IMR-90 (cell line): ENCODE measurements at regions not wholly inside any gene's neighbourhood (a gene's known extent, or its start where the extent isn't known, plus 50 kb on each side); places are given as distances from the start of the nearest gene placed in this dataset.

Experiments
- ATAC-seq: fragments of 200-7000 bp; cut with Tn5 transposase; 2 replicates; pipeline ENCODE4 v1.9.1; 2020; ENCODE audit warnings: low read depth, mild to moderate bottlenecking, moderate library complexity
- BruUV-seq: library from RNA; stranded (reverse); fragments of 400-500 nt; replicated peaks from 2 replicates; lab custom pipeline; 2021; lab: Mats Ljungman, UMichigan
- CTCF ChIA-PET: fragments of 300-600 bp; formaldehyde crosslinking; extraction: SDS; loops from one replicate; lab custom pipeline; 2021; ENCODE audit warnings: antibody characterized with exemption; lab: Yijun Ruan, JAX
- POLR2A ChIA-PET: fragments of 300-600 bp; sonication (Branson Sonifier 250); formaldehyde crosslinking; loops from one replicate; lab custom pipeline; 2022; ENCODE audit warnings: antibody characterized with exemption; ENCODE audit not compliant: unreplicated experiment; lab: Charles Lee
- DNase-seq: peaks from one replicate; pipeline ENCODE4 v3.0.0; 2013
- H2AFZ ChIP-seq: replicated peaks from 2 replicates; pipeline ENCODE3; 2013; ENCODE audit warnings: low read length, mild to moderate bottlenecking; ENCODE audit not compliant: poor library complexity
- H2AK5ac ChIP-seq: 2 replicates; pipeline ENCODE4 v1.6.1; 2013; ENCODE audit warnings: low read depth, low read length, inconsistent platforms
- H2AK9ac ChIP-seq: replicated peaks from 2 replicates; pipeline ENCODE3; 2013; ENCODE audit warnings: mild to moderate bottlenecking, low read depth, low read length, moderate library complexity; ENCODE audit not compliant: poor library complexity
- H2BK120ac ChIP-seq: 2 replicates; pipeline ENCODE4 v1.6.1; 2013; ENCODE audit warnings: low read depth, low read length, inconsistent platforms
- H2BK15ac ChIP-seq: 3 replicates; pipeline ENCODE4 v1.6.1; 2013; ENCODE audit warnings: low read depth, low read length, inconsistent platforms
- H2BK20ac ChIP-seq: 2 replicates; pipeline ENCODE4 v1.6.1; 2013; ENCODE audit warnings: low read depth, mild to moderate bottlenecking, inconsistent platforms, low read length, moderate library complexity
- H2BK5ac ChIP-seq: 2 replicates; pipeline ENCODE4 v1.6.1; 2013; ENCODE audit warnings: mild to moderate bottlenecking, low read depth, low read length, inconsistent platforms; ENCODE audit not compliant: poor library complexity, severe bottlenecking
- H3K14ac ChIP-seq: replicated peaks from 2 replicates; pipeline ENCODE4 v1.6.1; 2013; ENCODE audit warnings: low read depth, low read length, inconsistent platforms
- H3K18ac ChIP-seq: 2 replicates; pipeline ENCODE4 v1.6.1; 2013; ENCODE audit warnings: low read depth, low read length, control low read depth
- H3K23ac ChIP-seq: 2 replicates; pipeline ENCODE4 v1.6.1; 2013; ENCODE audit warnings: low read depth, low read length, inconsistent platforms
- H3K27ac ChIP-seq: 2 replicates; pipeline ENCODE4 v1.5.1; 2013; ENCODE audit warnings: mild to moderate bottlenecking, control low read depth, low read length; ENCODE audit not compliant: insufficient read depth
- H3K27me3 ChIP-seq: 2 replicates; pipeline ENCODE4 v1.6.1; 2013; ENCODE audit warnings: low read length; ENCODE audit not compliant: control insufficient read depth, insufficient read depth
- H3K36me3 ChIP-seq: 2 replicates; pipeline ENCODE4 v1.6.1; 2013; ENCODE audit warnings: low read length, mixed read lengths; ENCODE audit not compliant: control insufficient read depth, insufficient read depth
- H3K4ac ChIP-seq: 2 replicates; pipeline ENCODE4 v1.6.1; 2013; ENCODE audit warnings: low read depth, low read length, inconsistent platforms
- H3K4me1 ChIP-seq: 2 replicates; pipeline ENCODE4 v1.6.1; 2013; ENCODE audit warnings: low read length, mixed read lengths; ENCODE audit not compliant: control insufficient read depth, insufficient read depth
- H3K4me2 ChIP-seq: 2 replicates; pipeline ENCODE4 v1.6.1; 2013; ENCODE audit warnings: low read depth, mild to moderate bottlenecking, control low read depth, low read length, moderate library complexity
- H3K4me3 ChIP-seq: 2 replicates; pipeline ENCODE4 v1.5.1; 2013; ENCODE audit warnings: low read depth, mild to moderate bottlenecking, control low read depth, low read length, moderate library complexity; ENCODE audit not compliant: insufficient read depth
- H3K56ac ChIP-seq: 2 replicates; pipeline ENCODE4 v1.6.1; 2013; ENCODE audit warnings: low read length, inconsistent platforms; ENCODE audit not compliant: insufficient read depth; ENCODE audit errors: extremely low read depth
- H3K79me1 ChIP-seq, 2 experiments: 2 replicates each; pipeline ENCODE4 v1.6.1; 2013; ENCODE audit warnings: low read length in 2 of 2, inconsistent platforms in 1 of 2, low read depth in 1 of 2
- H3K9ac ChIP-seq: 2 replicates; pipeline ENCODE4 v1.6.1; 2013; ENCODE audit warnings: low read depth, low read length, control low read depth
- H3K9me1 ChIP-seq: 2 replicates; pipeline ENCODE4 v1.6.1; 2013; ENCODE audit warnings: low read length, inconsistent platforms; ENCODE audit not compliant: insufficient read depth
- H3K9me3 ChIP-seq: 2 replicates; pipeline ENCODE4 v1.6.1; 2013; ENCODE audit warnings: low read length; ENCODE audit not compliant: control insufficient read depth, insufficient read depth
- H4K20me1 ChIP-seq: 2 replicates; pipeline ENCODE4 v1.6.1; 2013; ENCODE audit warnings: low read length, inconsistent platforms; ENCODE audit not compliant: insufficient read depth
- H4K5ac ChIP-seq: 2 replicates; pipeline ENCODE4 v1.6.1; 2013; ENCODE audit warnings: mild to moderate bottlenecking, low read depth, low read length, control low read depth
- H4K8ac ChIP-seq, 2 experiments: 2 replicates each; pipeline ENCODE4 v1.6.1; 2013; ENCODE audit warnings: low read depth in 2 of 2, low read length in 2 of 2, control low read depth in 1 of 2, inconsistent platforms in 1 of 2
- H4K91ac ChIP-seq: 2 replicates; pipeline ENCODE4 v1.6.1; 2013; ENCODE audit warnings: low read depth, low read length, inconsistent platforms; ENCODE audit not compliant: insufficient read depth
- BHLHE40 ChIP-seq: fragments of 150-350 bp; IDR thresholded peaks from 2 replicates; pipeline ENCODE4 v1.6.1; 2016; ENCODE audit warnings: mild to moderate bottlenecking, low read depth, low read length
- CEBPB ChIP-seq: IDR thresholded peaks from 2 replicates; pipeline ENCODE4 v1.6.1; 2012; ENCODE audit warnings: low read depth, low read length, improper control_type of control experiment
- CHD1 ChIP-seq: IDR thresholded peaks from 2 replicates; pipeline ENCODE4 v1.6.1; 2012; ENCODE audit warnings: low read depth, low read length, improper control_type of control experiment
- FOS ChIP-seq: fragments of 150-350 bp; IDR thresholded peaks from 2 replicates; pipeline ENCODE4 v1.6.1; 2016; ENCODE audit warnings: low read depth, low read length
- MAFK ChIP-seq: IDR thresholded peaks from 2 replicates; pipeline ENCODE4 v1.6.1; 2012; ENCODE audit warnings: low read depth, low read length, improper control_type of control experiment
- MAZ ChIP-seq: IDR thresholded peaks from 2 replicates; pipeline ENCODE4 v1.6.1; 2012; ENCODE audit warnings: low read depth, mild to moderate bottlenecking, low read length, improper control_type of control experiment, moderate library complexity, borderline replicate concordance
- MXI1 ChIP-seq: IDR thresholded peaks from 2 replicates; pipeline ENCODE4 v1.6.1; 2012; ENCODE audit warnings: low read depth, mild to moderate bottlenecking, low read length, moderate library complexity, borderline replicate concordance
- NFE2L2 ChIP-seq: fragments of 150-350 bp; IDR thresholded peaks from 2 replicates; pipeline ENCODE4 v1.6.1; 2016; ENCODE audit warnings: low read depth, mild to moderate bottlenecking, low read length
- POLR2A ChIP-seq: IDR thresholded peaks from 2 replicates; pipeline ENCODE4 v1.6.1; 2012; ENCODE audit warnings: mild to moderate bottlenecking, low read depth, low read length
- RAD21 ChIP-seq: IDR thresholded peaks from 2 replicates; pipeline ENCODE4 v1.6.1; 2012; ENCODE audit warnings: low read length, improper control_type of control experiment
- RCOR1 ChIP-seq: IDR thresholded peaks from 2 replicates; pipeline ENCODE4 v1.6.1; 2012; ENCODE audit warnings: mild to moderate bottlenecking, low read length, improper control_type of control experiment; ENCODE audit not compliant: insufficient replicate concordance
- RFX5 ChIP-seq: IDR thresholded peaks from 2 replicates; pipeline ENCODE4 v1.8.0; 2012; ENCODE audit warnings: low read depth, mild to moderate bottlenecking, low read length, moderate library complexity
- SMC3 ChIP-seq: fragments of 150-350 bp; IDR thresholded peaks from 2 replicates; pipeline ENCODE4 v1.6.1; 2016; ENCODE audit warnings: low read depth, mild to moderate bottlenecking, antibody characterized with exemption, low read length, moderate library complexity
- WGBS, 2 experiments: methylation state at CpG; one replicate each; pipeline versions ENCODE4 v1.1.5 to v1.1.7; 2013; ENCODE audit warnings: missing lambda C conversion rate in 2 of 2; ENCODE audit not compliant: insufficient read length in 1 of 2; ENCODE audit errors: extremely low coverage in 2 of 2; 5-methylcytosine and 5-hydroxymethylcytosine counted together
- dilution Hi-C: fragments of 300-500 bp; cut with HindIII; formaldehyde crosslinking; loops from one replicate; pipeline ENCODE4 v1.14.3; 2018; ENCODE audit warnings: low sequenced_read_pairs; ENCODE audit not compliant: unreplicated experiment
- in situ Hi-C: fragments of 300-500 bp; cut with MboI; formaldehyde crosslinking; loops from 3 replicates; pipeline ENCODE4 v1.14.3; 2019; ENCODE audit warnings: low sequenced_read_pairs, inconsistent platforms, mixed read lengths
- intact Hi-C: fragments of 100-400 bp; cut with micrococcal nuclease; formaldehyde crosslinking; loops from 2 replicates; pipeline ENCODE4 v1.10.0; 2022
- TF ChIP-seq, protein P1 (sequence below): fragments of 150-350 bp; IDR thresholded peaks from 2 replicates; pipeline ENCODE4 v1.6.1; 2017; ENCODE audit warnings: mild to moderate bottlenecking, antibody characterized with exemption, low read length, low read depth
- TF ChIP-seq, protein P2 (sequence below): conservative IDR thresholded peaks from 2 replicates; pipeline ENCODE4 v1.5.1; 2012; ENCODE audit warnings: mild to moderate bottlenecking, low read depth, low read length, improper control_type of control experiment
- TF ChIP-seq, protein P3 (sequence below): fragments of 150-350 bp; IDR thresholded peaks from 2 replicates; pipeline ENCODE4 v1.6.1; 2016; ENCODE audit warnings: low read depth, mild to moderate bottlenecking, low read length, moderate library complexity, borderline replicate concordance

DNA sequence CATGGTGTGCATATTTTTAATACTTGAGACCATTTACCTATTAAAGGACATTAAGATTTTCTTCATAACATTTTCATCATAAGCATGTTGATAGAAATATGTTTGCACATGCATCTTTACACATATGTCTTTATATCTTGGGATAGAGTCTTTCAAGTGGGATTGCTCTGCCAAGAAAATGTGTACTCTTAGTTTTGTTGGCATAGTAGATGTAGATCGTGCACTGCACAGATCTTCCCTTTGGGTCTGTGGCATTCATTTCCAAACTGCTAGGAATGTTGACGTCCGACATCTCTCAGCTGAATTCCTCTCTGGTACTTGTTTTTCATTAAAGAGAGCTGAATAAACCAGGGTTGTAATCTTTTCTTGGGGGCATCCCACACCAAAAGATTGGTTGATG is 183.2 kb upstream of the RPRM start:
- no peak overlapping the region for H4K5ac ChIP-seq

More for the DNA sequence above, 183.2 kb upstream of the RPRM start:
- Histone ChIP-seq H3K14ac (no peak overlapping the region), H4K91ac (no peak overlapping the region), H3K27me3 (no peaks in the 10 kb centered on the region), H3K4me1 (no peaks in the 10 kb centered on the region), H3K9ac (no peak overlapping the region), H4K20me1 (no peaks in the 10 kb centered on the region), H3K9me1 (no peaks in the 10 kb centered on the region), H2BK120ac (no peak overlapping the region), H2BK15ac (no peak overlapping the region), H3K9me3 (peaks cover 11% of the 10 kb centered on the region), H2BK20ac (no peak overlapping the region), H3K36me3 (no peaks in the 10 kb centered on the region), H4K8ac (no peak overlapping the region), H3K23ac (no peak overlapping the region), H3K4me3 (no peak overlapping the region), H2AK5ac (no peak overlapping the region), H3K79me1 (no peaks in the 10 kb centered on the region), H2AFZ (no peak overlapping the region), H3K56ac (no peak overlapping the region), H3K27ac (no peak overlapping the region), H2BK5ac (no peak overlapping the region), H2AK9ac (no peak overlapping the region), H3K4me2 (no peak overlapping the region), H3K18ac (no peak overlapping the region), H3K4ac (no peak overlapping the region)
- dilution Hi-C loops (no loop called here), in situ Hi-C loops (no loop called here), intact Hi-C loops (no loop called here)
- ChIA-PET CTCF (no interaction called here), POLR2A (no interaction called here)
- no TSS peak for BruUV-seq
- ATAC-seq: no peak
- no peak for DNase-seq
- no CpG with 5 or more reads among the region's 3 CpGs for WGBS, 2 experiments
- TF ChIP-seq RFX5 (no peak), NFE2L2 (no peak), RCOR1 (no peak), RAD21 (no peak), FOS (no peak), POLR2A (no peak), MXI1 (no peak), MAZ (no peak), CEBPB (no peak), CHD1 (no peak), SMC3 (no peak), BHLHE40 (no peak), MAFK (no peak)
- TF ChIP-seq, protein P1, sequence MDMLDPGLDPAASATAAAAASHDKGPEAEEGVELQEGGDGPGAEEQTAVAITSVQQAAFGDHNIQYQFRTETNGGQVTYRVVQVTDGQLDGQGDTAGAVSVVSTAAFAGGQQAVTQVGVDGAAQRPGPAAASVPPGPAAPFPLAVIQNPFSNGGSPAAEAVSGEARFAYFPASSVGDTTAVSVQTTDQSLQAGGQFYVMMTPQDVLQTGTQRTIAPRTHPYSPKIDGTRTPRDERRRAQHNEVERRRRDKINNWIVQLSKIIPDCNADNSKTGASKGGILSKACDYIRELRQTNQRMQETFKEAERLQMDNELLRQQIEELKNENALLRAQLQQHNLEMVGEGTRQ: no peak
- TF ChIP-seq, protein P2, sequence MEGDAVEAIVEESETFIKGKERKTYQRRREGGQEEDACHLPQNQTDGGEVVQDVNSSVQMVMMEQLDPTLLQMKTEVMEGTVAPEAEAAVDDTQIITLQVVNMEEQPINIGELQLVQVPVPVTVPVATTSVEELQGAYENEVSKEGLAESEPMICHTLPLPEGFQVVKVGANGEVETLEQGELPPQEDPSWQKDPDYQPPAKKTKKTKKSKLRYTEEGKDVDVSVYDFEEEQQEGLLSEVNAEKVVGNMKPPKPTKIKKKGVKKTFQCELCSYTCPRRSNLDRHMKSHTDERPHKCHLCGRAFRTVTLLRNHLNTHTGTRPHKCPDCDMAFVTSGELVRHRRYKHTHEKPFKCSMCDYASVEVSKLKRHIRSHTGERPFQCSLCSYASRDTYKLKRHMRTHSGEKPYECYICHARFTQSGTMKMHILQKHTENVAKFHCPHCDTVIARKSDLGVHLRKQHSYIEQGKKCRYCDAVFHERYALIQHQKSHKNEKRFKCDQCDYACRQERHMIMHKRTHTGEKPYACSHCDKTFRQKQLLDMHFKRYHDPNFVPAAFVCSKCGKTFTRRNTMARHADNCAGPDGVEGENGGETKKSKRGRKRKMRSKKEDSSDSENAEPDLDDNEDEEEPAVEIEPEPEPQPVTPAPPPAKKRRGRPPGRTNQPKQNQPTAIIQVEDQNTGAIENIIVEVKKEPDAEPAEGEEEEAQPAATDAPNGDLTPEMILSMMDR: no peak
- TF ChIP-seq, protein P3, sequence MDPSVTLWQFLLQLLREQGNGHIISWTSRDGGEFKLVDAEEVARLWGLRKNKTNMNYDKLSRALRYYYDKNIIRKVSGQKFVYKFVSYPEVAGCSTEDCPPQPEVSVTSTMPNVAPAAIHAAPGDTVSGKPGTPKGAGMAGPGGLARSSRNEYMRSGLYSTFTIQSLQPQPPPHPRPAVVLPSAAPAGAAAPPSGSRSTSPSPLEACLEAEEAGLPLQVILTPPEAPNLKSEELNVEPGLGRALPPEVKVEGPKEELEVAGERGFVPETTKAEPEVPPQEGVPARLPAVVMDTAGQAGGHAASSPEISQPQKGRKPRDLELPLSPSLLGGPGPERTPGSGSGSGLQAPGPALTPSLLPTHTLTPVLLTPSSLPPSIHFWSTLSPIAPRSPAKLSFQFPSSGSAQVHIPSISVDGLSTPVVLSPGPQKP: no peak
